ENCODE measurements at regions not wholly inside any gene's neighbourhood (a gene's known extent, or its start where the extent isn't known, plus 50 kb on each side); places are given as distances from the start of the nearest gene placed in this dataset.

- no peaks in the 10 kb centered on the region for H3K9me3 ChIP-seq (ENCODE audit: low read depth, low read length, poor library complexity, severe bottlenecking)
- DNase-seq (ENCODE audit: low spot score), result no peak
- H3K4me1 ChIP-seq (ENCODE audit: insufficient read depth, low read length, poor library complexity, severe bottlenecking), result no peaks in the 10 kb centered on the region
- intact Hi-C loops (cut with micrococcal nuclease; ENCODE audit: unreplicated experiment), result no loop called here
- H3K36me3 ChIP-seq (ENCODE audit: insufficient read depth, low read length, poor library complexity, severe bottlenecking), result no peaks in the 10 kb centered on the region
- no peaks in the 10 kb centered on the region for H3K27me3 ChIP-seq (replicated peaks; ENCODE audit: insufficient read depth, low read depth, low read length, poor library complexity)
- H3K4me3 ChIP-seq (ENCODE audit: low read depth, low read length, poor library complexity, severe bottlenecking), result no peak overlapping the region
- no peak overlapping the region for H3K27ac ChIP-seq (ENCODE audit: low read depth, low read length, poor library complexity, severe bottlenecking)
- BruUV-seq (replicated peaks), result no TSS peak
- TF ChIP-seq EZH2 (IDR thresholded peaks at IDR 0.05; ENCODE audit: borderline replicate concordance, low read depth, low read length, poor library complexity, severe bottlenecking), result no peak
- no peak for TF ChIP-seq CTCF (conservative IDR thresholded peaks at IDR 0.05; ENCODE audit: low read depth, low read length)
- ChIA-PET POLR2A (ENCODE audit: low non-redundant PET) (no interaction called here), CTCF (no interaction called here)
Observed at GRCh38 chr18:29647700-29648099, 1394.8 kb downstream of the DSC3 start.

- Histone ChIP-seq H3K4me3 (ENCODE audit: low read depth, low read length, poor library complexity, severe bottlenecking) (no peak overlapping the region), H3K27ac (ENCODE audit: low read depth, low read length, poor library complexity, severe bottlenecking) (no peak overlapping the region), H3K27me3 (replicated peaks; ENCODE audit: insufficient read depth, low read depth, low read length, poor library complexity) (no peaks in the 10 kb centered on the region), H3K36me3 (ENCODE audit: insufficient read depth, low read length, poor library complexity, severe bottlenecking) (no peaks in the 10 kb centered on the region), H3K9me3 (ENCODE audit: low read depth, low read length, poor library complexity, severe bottlenecking) (no peaks in the 10 kb centered on the region), H3K4me1 (ENCODE audit: insufficient read depth, low read length, poor library complexity, severe bottlenecking) (no peaks in the 10 kb centered on the region)
- ChIA-PET CTCF (no interaction called here), POLR2A (ENCODE audit: low non-redundant PET) (no interaction called here)
- TF ChIP-seq EZH2 (IDR thresholded peaks at IDR 0.05; ENCODE audit: borderline replicate concordance, low read depth, low read length, poor library complexity, severe bottlenecking), result no peak
- TF ChIP-seq CTCF (conservative IDR thresholded peaks at IDR 0.05; ENCODE audit: low read depth, low read length), result no peak
- intact Hi-C loops (cut with micrococcal nuclease; ENCODE audit: unreplicated experiment), result no loop called here
- DNase-seq (ENCODE audit: low spot score), result peak; percentile 4
- BruUV-seq (replicated peaks), result no TSS peak
Observed at GRCh38 chr18:29644276-29644675, 1398.3 kb downstream of the DSC3 start.

- intact Hi-C loops (cut with micrococcal nuclease; ENCODE audit: unreplicated experiment), result no loop called here
- POLR2A ChIA-PET (ENCODE audit: low non-redundant PET), result no interaction called here
- DNase-seq (ENCODE audit: low spot score), result no peak
Observed at GRCh38 chr18:29629493-29630036, 1413.0 kb downstream of the DSC3 start.

More at GRCh38 chr18:29629493-29630036, 1413.0 kb downstream of the DSC3 start:
- Histone ChIP-seq H3K9me3 (ENCODE audit: low read depth, low read length, poor library complexity, severe bottlenecking) (no peaks in the 10 kb centered on the region), H3K27me3 (replicated peaks; ENCODE audit: insufficient read depth, low read depth, low read length, poor library complexity) (no peaks in the 10 kb centered on the region), H3K4me3 (ENCODE audit: low read depth, low read length, poor library complexity, severe bottlenecking) (no peak overlapping the region), H3K4me1 (ENCODE audit: insufficient read depth, low read length, poor library complexity, severe bottlenecking) (no peaks in the 10 kb centered on the region), H3K36me3 (ENCODE audit: insufficient read depth, low read length, poor library complexity, severe bottlenecking) (no peaks in the 10 kb centered on the region), H3K27ac (ENCODE audit: low read depth, low read length, poor library complexity, severe bottlenecking) (no peak overlapping the region)
- TF ChIP-seq CTCF (conservative IDR thresholded peaks at IDR 0.05; ENCODE audit: low read depth, low read length), result no peak
- TF ChIP-seq EZH2 (IDR thresholded peaks at IDR 0.05; ENCODE audit: borderline replicate concordance, low read depth, low read length, poor library complexity, severe bottlenecking), result no peak
- no TSS peak for BruUV-seq (replicated peaks)
- CTCF ChIA-PET, result no interaction called here

All from A673 (cell line).